ENCODE measurements at regions not wholly inside any gene's neighbourhood (a gene's known extent, or its start where the extent isn't known, plus 50 kb on each side); places are given as distances from the start of the nearest gene placed in this dataset.

DNA sequence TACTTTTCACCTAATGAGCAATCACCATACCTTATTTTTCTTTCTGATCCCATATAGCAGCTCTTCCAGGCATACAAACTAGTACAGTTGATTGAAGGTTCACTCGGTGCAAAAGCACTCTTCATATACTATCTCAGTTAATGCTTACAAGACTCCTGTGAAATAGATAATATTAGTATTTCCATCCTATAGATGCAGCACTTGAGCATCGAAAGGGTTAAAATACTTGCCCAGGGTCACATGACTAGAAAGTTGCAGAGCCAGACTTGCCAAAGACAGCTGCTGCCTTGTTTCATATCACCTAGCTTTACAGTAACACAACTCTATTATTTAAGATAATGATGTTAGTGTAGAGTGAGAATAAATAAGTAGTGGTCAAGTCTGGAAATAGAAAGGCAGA lies 466.0 kb upstream of the TNP1 start:
- DNase-seq, result no peak
- peaks cover 2% of the 10 kb centered on the region for H3K9me3 ChIP-seq (ENCODE audit: severe bottlenecking)
- no peak overlapping the region for H3K27ac ChIP-seq
- H3K36me3 ChIP-seq, result no peaks in the 10 kb centered on the region
- no peaks in the 10 kb centered on the region for H3K27me3 ChIP-seq (ENCODE audit: insufficient read depth, low read depth, severe bottlenecking)
- TF ChIP-seq, protein P1, sequence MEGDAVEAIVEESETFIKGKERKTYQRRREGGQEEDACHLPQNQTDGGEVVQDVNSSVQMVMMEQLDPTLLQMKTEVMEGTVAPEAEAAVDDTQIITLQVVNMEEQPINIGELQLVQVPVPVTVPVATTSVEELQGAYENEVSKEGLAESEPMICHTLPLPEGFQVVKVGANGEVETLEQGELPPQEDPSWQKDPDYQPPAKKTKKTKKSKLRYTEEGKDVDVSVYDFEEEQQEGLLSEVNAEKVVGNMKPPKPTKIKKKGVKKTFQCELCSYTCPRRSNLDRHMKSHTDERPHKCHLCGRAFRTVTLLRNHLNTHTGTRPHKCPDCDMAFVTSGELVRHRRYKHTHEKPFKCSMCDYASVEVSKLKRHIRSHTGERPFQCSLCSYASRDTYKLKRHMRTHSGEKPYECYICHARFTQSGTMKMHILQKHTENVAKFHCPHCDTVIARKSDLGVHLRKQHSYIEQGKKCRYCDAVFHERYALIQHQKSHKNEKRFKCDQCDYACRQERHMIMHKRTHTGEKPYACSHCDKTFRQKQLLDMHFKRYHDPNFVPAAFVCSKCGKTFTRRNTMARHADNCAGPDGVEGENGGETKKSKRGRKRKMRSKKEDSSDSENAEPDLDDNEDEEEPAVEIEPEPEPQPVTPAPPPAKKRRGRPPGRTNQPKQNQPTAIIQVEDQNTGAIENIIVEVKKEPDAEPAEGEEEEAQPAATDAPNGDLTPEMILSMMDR (IDR thresholded peaks at IDR 0.05; ENCODE audit: low read depth, low read length), result no peak
- H3K4me3 ChIP-seq (ENCODE audit: low read depth, low read length), result no peak overlapping the region

DNA sequence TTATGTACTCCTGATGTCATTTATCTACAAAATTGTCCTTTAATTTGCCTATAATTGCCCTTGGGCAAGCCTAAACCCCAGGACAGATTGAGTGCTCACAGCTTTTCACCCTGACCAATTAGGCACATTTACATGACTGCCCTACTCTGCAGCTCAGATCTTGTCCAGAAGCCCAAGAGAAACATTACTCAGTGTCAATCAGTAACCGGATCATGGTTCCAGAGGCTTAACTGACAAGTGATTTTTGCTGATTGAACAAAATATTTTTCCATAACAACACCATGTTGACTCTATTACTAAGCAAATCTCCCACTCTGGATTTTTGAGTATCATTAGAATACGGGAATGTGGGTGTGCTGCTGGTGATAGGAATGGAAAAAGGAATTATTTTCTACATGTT lies 465.4 kb upstream of the TNP1 start:
- H3K36me3 ChIP-seq, result no peaks in the 10 kb centered on the region
- TF ChIP-seq, protein P1 (IDR thresholded peaks at IDR 0.05; ENCODE audit: low read depth, low read length), result no peak
- no peak overlapping the region for H3K4me3 ChIP-seq (ENCODE audit: low read depth, low read length)
- DNase-seq, result no peak
- no peaks in the 10 kb centered on the region for H3K27me3 ChIP-seq (ENCODE audit: insufficient read depth, low read depth, severe bottlenecking)
- H3K27ac ChIP-seq, result no peak overlapping the region
- peaks cover 2% of the 10 kb centered on the region for H3K9me3 ChIP-seq (ENCODE audit: severe bottlenecking)

- TF ChIP-seq, protein P1 (IDR thresholded peaks at IDR 0.05; ENCODE audit: low read depth, low read length), result no peak
- H3K4me3 ChIP-seq (ENCODE audit: low read depth, low read length), result no peak overlapping the region
- H3K27me3 ChIP-seq (ENCODE audit: insufficient read depth, low read depth, severe bottlenecking), result no peaks in the 10 kb centered on the region
- no peak overlapping the region for H3K27ac ChIP-seq
- no peak for DNase-seq
- no peaks in the 10 kb centered on the region for H3K36me3 ChIP-seq
- H3K9me3 ChIP-seq (ENCODE audit: severe bottlenecking), result peaks cover 5% of the 10 kb centered on the region
Observed at GRCh38 chr2:217316743-217317142, 456.9 kb upstream of the TNP1 start.

- TF ChIP-seq, protein P1 (IDR thresholded peaks at IDR 0.05; ENCODE audit: low read depth, low read length), result no peak
- H3K36me3 ChIP-seq, result no peaks in the 10 kb centered on the region
- peaks cover 5% of the 10 kb centered on the region for H3K9me3 ChIP-seq (ENCODE audit: severe bottlenecking)
- no peak overlapping the region for H3K27ac ChIP-seq
- H3K27me3 ChIP-seq (ENCODE audit: insufficient read depth, low read depth, severe bottlenecking), result no peaks in the 10 kb centered on the region
- DNase-seq, result no peak
- no peak overlapping the region for H3K4me3 ChIP-seq (ENCODE audit: low read depth, low read length)
Observed at GRCh38 chr2:217314021-217314460, 454.2 kb upstream of the TNP1 start.

- no peak overlapping the region for H3K4me3 ChIP-seq (ENCODE audit: low read depth, low read length)
- H3K36me3 ChIP-seq, result no peaks in the 10 kb centered on the region
- no peak overlapping the region for H3K27ac ChIP-seq
- H3K9me3 ChIP-seq (ENCODE audit: severe bottlenecking), result peaks cover 5% of the 10 kb centered on the region
- H3K27me3 ChIP-seq (ENCODE audit: insufficient read depth, low read depth, severe bottlenecking), result no peaks in the 10 kb centered on the region
- DNase-seq, result no peak
- TF ChIP-seq, protein P1 (IDR thresholded peaks at IDR 0.05; ENCODE audit: low read depth, low read length), result no peak
Observed at GRCh38 chr2:217313386-217313785, 453.5 kb upstream of the TNP1 start.

DNA sequence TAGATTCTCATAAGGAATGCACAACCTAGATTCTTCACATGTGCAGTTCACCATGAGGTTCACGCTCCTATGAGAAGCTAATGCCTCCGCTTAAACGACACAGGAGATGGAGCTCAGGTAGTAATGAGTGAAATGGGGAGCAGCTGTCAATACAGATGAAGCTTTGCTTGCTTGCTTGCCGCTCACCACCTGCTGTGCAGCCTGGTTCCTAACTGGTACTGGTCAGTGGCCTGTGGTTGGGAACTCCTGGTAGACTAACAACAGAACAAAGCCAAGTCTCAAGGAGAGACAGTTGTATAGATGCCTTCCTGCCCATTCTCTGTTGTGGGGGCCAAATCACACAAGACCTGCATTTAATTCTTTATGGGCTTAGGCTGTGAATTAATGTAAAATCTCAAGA lies 449.2 kb upstream of the TNP1 start:
- Histone ChIP-seq H3K4me3 (ENCODE audit: low read depth, low read length) (no peak overlapping the region), H3K27me3 (ENCODE audit: insufficient read depth, low read depth, severe bottlenecking) (no peaks in the 10 kb centered on the region), H3K36me3 (no peaks in the 10 kb centered on the region), H3K27ac (no peak overlapping the region), H3K9me3 (ENCODE audit: severe bottlenecking) (no peaks in the 10 kb centered on the region)
- no peak for DNase-seq
- TF ChIP-seq, protein P1 (IDR thresholded peaks at IDR 0.05; ENCODE audit: low read depth, low read length), result no peak

Data from WERI-Rb-1 (cell line).